HEK293 (cell line): ENCODE measurements at regions not wholly inside any gene's neighbourhood (a gene's known extent, or its start where the extent isn't known, plus 50 kb on each side); places are given as distances from the start of the nearest gene placed in this dataset.

Source experiments
- CTCF ChIA-PET: fragments of 350-600 bp; formaldehyde crosslinking; extraction: SDS; loops from one replicate; lab custom pipeline; 2021; ENCODE audit warnings: antibody characterized with exemption; lab: Yijun Ruan, JAX
- POLR2A ChIA-PET: fragments of 300-600 bp; formaldehyde crosslinking; extraction: SDS; loops from one replicate; lab custom pipeline; 2020; ENCODE audit warnings: antibody characterized with exemption, inconsistent platforms; lab: Yijun Ruan, JAX
- H3K27ac ChIP-seq: fragments of 200-500 bp; sonication (Bioruptor generic); 2 replicates; pipeline ENCODE4 v1.5.1; 2014; ENCODE audit warnings: low read depth, low read length, control low read depth, inconsistent platforms; ENCODE audit errors: extremely low read depth
- H3K36me3 ChIP-seq, 2 experiments: fragments of 200-500 bp in 1 of 2; sonication (Bioruptor generic) in 1 of 2; 1 replicate in 1 of 2; 2 replicates in 1 of 2; pipeline ENCODE4 v1.5.1; 2014 to 2017; ENCODE audit warnings: inconsistent platforms in 2 of 2, low read length in 2 of 2; ENCODE audit not compliant: control insufficient read depth in 2 of 2, insufficient read depth in 1 of 2
- H3K4me1 ChIP-seq: fragments of 200-500 bp; sonication (Bioruptor generic); 2 replicates; pipeline ENCODE4 v1.5.1; 2014; ENCODE audit warnings: mild to moderate bottlenecking, low read length, inconsistent platforms; ENCODE audit not compliant: control insufficient read depth, insufficient read depth
- H3K4me3 ChIP-seq: 2 replicates; pipeline ENCODE4 v1.5.1; 2011; ENCODE audit warnings: low read depth, mild to moderate bottlenecking, control low read depth, low read length, moderate library complexity
- H3K9me3 ChIP-seq: fragments of 200-500 bp; sonication (Bioruptor generic); 2 replicates; pipeline ENCODE4 v1.5.1; 2014; ENCODE audit warnings: low read depth, low read length, inconsistent platforms; ENCODE audit not compliant: control insufficient read depth, insufficient read depth
- BCL11A ChIP-seq: fragments of 450-650 bp; formaldehyde crosslinking; IDR thresholded peaks from 2 replicates; pipeline ENCODE4 v1.5.1; 2016; ENCODE audit warnings: low read depth, missing biosample characterization, missing genetic modification characterization
- GLIS2 ChIP-seq: fragments of 450-650 bp; formaldehyde crosslinking; IDR thresholded peaks from 2 replicates; pipeline ENCODE4 v1.5.1; 2016; ENCODE audit warnings: missing biosample characterization, missing genetic modification characterization
- KLF10 ChIP-seq: fragments of 450-650 bp; IDR thresholded peaks from 2 replicates; pipeline ENCODE4 v1.5.1; 2018; ENCODE audit warnings: missing biosample characterization, mild to moderate bottlenecking, missing genetic modification characterization
- OVOL3 ChIP-seq: fragments of 450-650 bp; formaldehyde crosslinking; IDR thresholded peaks from 2 replicates; pipeline ENCODE4 v1.5.1; 2016; ENCODE audit warnings: missing biosample characterization, missing genetic modification characterization
- ZNF16 ChIP-seq: fragments of 450-650 bp; formaldehyde crosslinking; IDR thresholded peaks from 2 replicates; pipeline ENCODE4 v1.5.1; 2016; ENCODE audit warnings: low read depth, missing biosample characterization, missing genetic modification characterization
- ZNF184 ChIP-seq: fragments of 450-650 bp; IDR thresholded peaks from 2 replicates; pipeline ENCODE4 v1.5.1; 2018; ENCODE audit warnings: missing biosample characterization, mild to moderate bottlenecking, missing genetic modification characterization
- ZNF24 ChIP-seq: fragments of 450-650 bp; formaldehyde crosslinking; IDR thresholded peaks from 2 replicates; pipeline ENCODE4 v1.5.1; 2016; ENCODE audit warnings: missing biosample characterization, missing genetic modification characterization
- ZNF335 ChIP-seq: fragments of 450-650 bp; formaldehyde crosslinking; conservative IDR thresholded peaks from 2 replicates; pipeline ENCODE4 v1.5.1; 2016; ENCODE audit warnings: missing biosample characterization, missing genetic modification characterization
- ZNF404 ChIP-seq: fragments of 450-650 bp; formaldehyde crosslinking; IDR thresholded peaks from 2 replicates; pipeline ENCODE4 v1.5.1; 2017; ENCODE audit warnings: missing biosample characterization, missing genetic modification characterization
- ZNF416 ChIP-seq: fragments of 450-650 bp; formaldehyde crosslinking; IDR thresholded peaks from 2 replicates; pipeline ENCODE4 v1.5.1; 2016; ENCODE audit warnings: missing biosample characterization, missing genetic modification characterization
- ZNF473 ChIP-seq: fragments of 450-650 bp; formaldehyde crosslinking; IDR thresholded peaks from 2 replicates; pipeline ENCODE4 v1.5.1; 2017; ENCODE audit warnings: missing biosample characterization, missing genetic modification characterization
- ZNF501 ChIP-seq: fragments of 450-650 bp; formaldehyde crosslinking; IDR thresholded peaks from 2 replicates; pipeline ENCODE4 v1.5.1; 2016; ENCODE audit warnings: missing biosample characterization, missing genetic modification characterization
- ZNF610 ChIP-seq: fragments of 450-650 bp; formaldehyde crosslinking; IDR thresholded peaks from 2 replicates; pipeline ENCODE4 v1.5.1; 2016; ENCODE audit warnings: missing biosample characterization, missing genetic modification characterization, borderline replicate concordance
- ZNF626 ChIP-seq: fragments of 450-650 bp; sonication (Bioruptor Pico); formaldehyde crosslinking; IDR thresholded peaks from 2 replicates; pipeline ENCODE4 v1.5.1; 2018; ENCODE audit warnings: missing biosample characterization, missing genetic modification characterization, inconsistent platforms
- ZNF654 ChIP-seq: fragments of 450-650 bp; formaldehyde crosslinking; IDR thresholded peaks from 2 replicates; pipeline ENCODE4 v1.5.1; 2016; ENCODE audit warnings: low read depth, missing biosample characterization, missing genetic modification characterization
- ZNF701 ChIP-seq: fragments of 450-650 bp; formaldehyde crosslinking; IDR thresholded peaks from 2 replicates; pipeline ENCODE4 v1.5.1; 2016; ENCODE audit warnings: missing biosample characterization, missing genetic modification characterization
- ZNF777 ChIP-seq: fragments of 450-650 bp; formaldehyde crosslinking; IDR thresholded peaks from 2 replicates; pipeline ENCODE4 v1.5.1; 2017; ENCODE audit warnings: missing biosample characterization, missing genetic modification characterization, borderline replicate concordance
- ZNF785 ChIP-seq: fragments of 450-650 bp; formaldehyde crosslinking; IDR thresholded peaks from 2 replicates; pipeline ENCODE4 v1.5.1; 2016; ENCODE audit warnings: missing biosample characterization, missing genetic modification characterization
- ZSCAN23 ChIP-seq: fragments of 450-650 bp; formaldehyde crosslinking; IDR thresholded peaks from 2 replicates; pipeline ENCODE4 v1.5.1; 2016; ENCODE audit warnings: missing biosample characterization, missing genetic modification characterization
- TF ChIP-seq, protein P1 (sequence below): fragments of 450-650 bp; formaldehyde crosslinking; IDR thresholded peaks from 2 replicates; pipeline ENCODE4 v1.5.1; 2016; ENCODE audit warnings: missing biosample characterization, missing genetic modification characterization
- TF ChIP-seq, protein P2 (sequence below): fragments of 450-650 bp; formaldehyde crosslinking; IDR thresholded peaks from 2 replicates; pipeline ENCODE4 v1.5.1; 2016; ENCODE audit warnings: missing biosample characterization, missing genetic modification characterization
- TF ChIP-seq, protein P3 (sequence below): fragments of 450-650 bp; formaldehyde crosslinking; IDR thresholded peaks from 2 replicates; pipeline ENCODE4 v1.5.1; 2016; ENCODE audit warnings: missing biosample characterization, missing genetic modification characterization
- TF ChIP-seq, protein P4 (sequence below): fragments of 450-650 bp; formaldehyde crosslinking; IDR thresholded peaks from 2 replicates; pipeline ENCODE4 v1.5.1; 2016; ENCODE audit warnings: missing biosample characterization, missing genetic modification characterization
- TF ChIP-seq, protein P5 (sequence below): fragments of 450-650 bp; formaldehyde crosslinking; IDR thresholded peaks from 2 replicates; pipeline ENCODE4 v1.5.1; 2017; ENCODE audit warnings: missing biosample characterization, missing genetic modification characterization

DNA sequence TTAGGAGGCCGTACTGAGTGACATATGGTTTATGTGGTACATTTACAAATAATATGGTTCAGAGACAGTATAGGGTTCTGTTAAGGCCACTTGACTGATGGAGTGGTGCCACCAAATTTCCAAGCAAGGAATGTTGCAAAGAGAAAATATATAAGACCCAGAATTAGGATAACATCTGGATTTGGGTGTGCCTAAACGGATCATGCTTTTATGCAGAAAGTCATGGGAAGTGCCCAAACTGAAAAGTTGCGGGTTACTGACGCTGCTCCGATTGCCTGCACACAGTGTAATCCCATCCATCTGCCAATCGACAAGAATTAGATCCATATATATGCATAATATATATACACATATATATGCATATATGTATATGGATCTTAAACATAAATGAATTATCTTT, 138.4 kb upstream of the DCN start:
- ChIA-PET CTCF (no interaction called here), POLR2A (no interaction called here)
- no peak overlapping the region for H3K4me3 ChIP-seq
- no peaks in the 10 kb centered on the region for H3K4me1 ChIP-seq
- H3K36me3 ChIP-seq = no peaks in the 10 kb centered on the region
- H3K27ac ChIP-seq = no peak overlapping the region
- H3K9me3 ChIP-seq = no peaks in the 10 kb centered on the region
- TF ChIP-seq, protein P1, sequence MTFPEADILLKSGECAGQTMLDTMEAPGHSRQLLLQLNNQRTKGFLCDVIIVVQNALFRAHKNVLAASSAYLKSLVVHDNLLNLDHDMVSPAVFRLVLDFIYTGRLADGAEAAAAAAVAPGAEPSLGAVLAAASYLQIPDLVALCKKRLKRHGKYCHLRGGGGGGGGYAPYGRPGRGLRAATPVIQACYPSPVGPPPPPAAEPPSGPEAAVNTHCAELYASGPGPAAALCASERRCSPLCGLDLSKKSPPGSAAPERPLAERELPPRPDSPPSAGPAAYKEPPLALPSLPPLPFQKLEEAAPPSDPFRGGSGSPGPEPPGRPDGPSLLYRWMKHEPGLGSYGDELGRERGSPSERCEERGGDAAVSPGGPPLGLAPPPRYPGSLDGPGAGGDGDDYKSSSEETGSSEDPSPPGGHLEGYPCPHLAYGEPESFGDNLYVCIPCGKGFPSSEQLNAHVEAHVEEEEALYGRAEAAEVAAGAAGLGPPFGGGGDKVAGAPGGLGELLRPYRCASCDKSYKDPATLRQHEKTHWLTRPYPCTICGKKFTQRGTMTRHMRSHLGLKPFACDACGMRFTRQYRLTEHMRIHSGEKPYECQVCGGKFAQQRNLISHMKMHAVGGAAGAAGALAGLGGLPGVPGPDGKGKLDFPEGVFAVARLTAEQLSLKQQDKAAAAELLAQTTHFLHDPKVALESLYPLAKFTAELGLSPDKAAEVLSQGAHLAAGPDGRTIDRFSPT (tag by site-specific recombination) = no peak
- TF ChIP-seq ZNF416 (tag by site-specific recombination) (no peak), ZNF626 (tag by site-specific recombination) (no peak), ZNF785 (no peak), ZNF16 (tag by site-specific recombination) (no peak), BCL11A (tag by site-specific recombination) (no peak), ZNF654 (tag by site-specific recombination) (no peak), ZNF404 (tag by site-specific recombination) (no peak), ZNF777 (tag by site-specific recombination) (no peak), ZNF335 (no peak), ZNF610 (tag by site-specific recombination) (no peak), ZSCAN23 (tag by site-specific recombination) (no peak)
- TF ChIP-seq, protein P2, sequence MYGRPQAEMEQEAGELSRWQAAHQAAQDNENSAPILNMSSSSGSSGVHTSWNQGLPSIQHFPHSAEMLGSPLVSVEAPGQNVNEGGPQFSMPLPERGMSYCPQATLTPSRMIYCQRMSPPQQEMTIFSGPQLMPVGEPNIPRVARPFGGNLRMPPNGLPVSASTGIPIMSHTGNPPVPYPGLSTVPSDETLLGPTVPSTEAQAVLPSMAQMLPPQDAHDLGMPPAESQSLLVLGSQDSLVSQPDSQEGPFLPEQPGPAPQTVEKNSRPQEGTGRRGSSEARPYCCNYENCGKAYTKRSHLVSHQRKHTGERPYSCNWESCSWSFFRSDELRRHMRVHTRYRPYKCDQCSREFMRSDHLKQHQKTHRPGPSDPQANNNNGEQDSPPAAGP = no peak
- TF ChIP-seq, protein P3, sequence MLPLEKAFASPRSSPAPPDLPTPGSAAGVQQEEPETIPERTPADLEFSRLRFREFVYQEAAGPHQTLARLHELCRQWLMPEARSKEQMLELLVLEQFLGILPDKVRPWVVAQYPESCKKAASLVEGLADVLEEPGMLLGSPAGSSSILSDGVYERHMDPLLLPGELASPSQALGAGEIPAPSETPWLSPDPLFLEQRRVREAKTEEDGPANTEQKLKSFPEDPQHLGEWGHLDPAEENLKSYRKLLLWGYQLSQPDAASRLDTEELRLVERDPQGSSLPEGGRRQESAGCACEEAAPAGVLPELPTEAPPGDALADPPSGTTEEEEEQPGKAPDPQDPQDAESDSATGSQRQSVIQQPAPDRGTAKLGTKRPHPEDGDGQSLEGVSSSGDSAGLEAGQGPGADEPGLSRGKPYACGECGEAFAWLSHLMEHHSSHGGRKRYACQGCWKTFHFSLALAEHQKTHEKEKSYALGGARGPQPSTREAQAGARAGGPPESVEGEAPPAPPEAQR (tag by site-specific recombination) = no peak

DNA sequence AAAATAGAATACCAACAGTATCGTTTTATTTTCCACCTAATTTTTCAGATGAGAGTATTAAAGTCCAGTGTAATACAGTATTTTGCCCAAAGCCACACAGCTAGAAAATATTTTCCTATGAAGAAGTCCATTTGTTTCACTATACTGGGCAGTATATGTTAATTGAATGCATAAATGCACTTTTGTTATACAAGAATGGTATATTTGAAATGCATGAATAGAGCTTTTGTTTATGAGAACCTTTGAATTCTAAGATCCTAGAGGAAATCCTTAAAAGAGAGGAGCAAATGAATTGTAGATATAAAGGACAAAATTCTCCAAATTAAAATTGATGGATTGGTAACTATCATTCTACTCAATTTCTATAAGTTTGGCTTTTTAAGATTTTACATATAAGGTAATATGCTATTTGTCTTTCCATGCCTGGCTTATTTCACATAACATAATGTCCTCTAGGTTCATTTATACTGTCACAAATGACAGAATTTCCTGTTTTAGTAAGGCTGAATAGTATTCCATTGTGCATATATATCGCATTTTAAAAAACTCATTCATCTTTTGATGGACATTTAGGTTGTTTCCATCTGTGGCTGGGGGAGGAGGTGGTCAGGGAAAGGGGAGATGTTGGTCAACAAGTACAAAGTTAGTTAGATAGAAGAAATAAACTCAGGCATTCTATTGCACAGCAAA, 136.6 kb upstream of the DCN start:
- POLR2A ChIA-PET = no interaction called here
- Histone ChIP-seq H3K4me1 (no peaks in the 10 kb centered on the region), H3K36me3 (no peaks in the 10 kb centered on the region), H3K4me3 (no peak overlapping the region), H3K9me3 (no peaks in the 10 kb centered on the region), H3K27ac (no peak overlapping the region)
- TF ChIP-seq KLF10 (tag by site-specific recombination) (no peak), ZNF184 (tag by site-specific recombination) (no peak)
- CTCF ChIA-PET = no interaction called here

DNA sequence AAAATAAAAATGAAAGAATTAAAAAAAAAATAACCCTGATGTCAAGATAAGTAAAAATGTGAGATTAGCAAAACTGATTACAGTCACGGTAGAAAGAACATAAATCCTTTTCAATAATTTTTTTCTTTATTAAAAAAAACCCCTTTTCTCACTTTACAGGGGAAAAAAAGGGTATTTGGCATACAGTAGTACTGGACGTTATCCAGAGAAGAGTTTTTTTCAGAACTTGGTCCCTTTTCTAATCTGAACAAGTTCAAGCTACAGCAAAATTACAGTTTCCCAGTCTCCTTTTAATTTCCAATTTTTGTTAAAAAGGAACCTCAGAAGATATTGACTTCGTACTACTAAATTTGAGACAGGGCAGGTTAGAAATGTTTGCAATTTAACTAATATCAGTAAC, 134.7 kb upstream of the DCN start:
- Histone ChIP-seq H3K4me3 (no peak overlapping the region), H3K9me3 (no peaks in the 10 kb centered on the region), H3K27ac (no peak overlapping the region), H3K36me3 (no peaks in the 10 kb centered on the region), H3K4me1 (no peaks in the 10 kb centered on the region)
- CTCF ChIA-PET = interaction anchor here (0.7 to 1.2 kb wide), 2 partner anchors 8 to 9 kb away, joined by 4 read pairs; no protein-coding TSS in a partner anchor
- POLR2A ChIA-PET = no interaction called here
- TF ChIP-seq ZNF501 (tag by site-specific recombination) = no peak
- TF ChIP-seq, protein P4, sequence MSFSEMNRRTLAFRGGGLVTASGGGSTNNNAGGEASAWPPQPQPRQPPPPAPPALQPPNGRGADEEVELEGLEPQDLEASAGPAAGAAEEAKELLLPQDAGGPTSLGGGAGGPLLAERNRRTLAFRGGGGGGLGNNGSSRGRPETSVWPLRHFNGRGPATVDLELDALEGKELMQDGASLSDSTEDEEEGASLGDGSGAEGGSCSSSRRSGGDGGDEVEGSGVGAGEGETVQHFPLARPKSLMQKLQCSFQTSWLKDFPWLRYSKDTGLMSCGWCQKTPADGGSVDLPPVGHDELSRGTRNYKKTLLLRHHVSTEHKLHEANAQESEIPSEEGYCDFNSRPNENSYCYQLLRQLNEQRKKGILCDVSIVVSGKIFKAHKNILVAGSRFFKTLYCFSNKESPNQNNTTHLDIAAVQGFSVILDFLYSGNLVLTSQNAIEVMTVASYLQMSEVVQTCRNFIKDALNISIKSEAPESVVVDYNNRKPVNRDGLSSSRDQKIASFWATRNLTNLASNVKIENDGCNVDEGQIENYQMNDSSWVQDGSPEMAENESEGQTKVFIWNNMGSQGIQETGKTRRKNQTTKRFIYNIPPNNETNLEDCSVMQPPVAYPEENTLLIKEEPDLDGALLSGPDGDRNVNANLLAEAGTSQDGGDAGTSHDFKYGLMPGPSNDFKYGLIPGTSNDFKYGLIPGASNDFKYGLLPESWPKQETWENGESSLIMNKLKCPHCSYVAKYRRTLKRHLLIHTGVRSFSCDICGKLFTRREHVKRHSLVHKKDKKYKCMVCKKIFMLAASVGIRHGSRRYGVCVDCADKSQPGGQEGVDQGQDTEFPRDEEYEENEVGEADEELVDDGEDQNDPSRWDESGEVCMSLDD (tag by site-specific recombination) = no peak
- no peak for TF ChIP-seq ZNF701 (tag by site-specific recombination)
- TF ChIP-seq ZNF473 (tag by site-specific recombination) = no peak
- TF ChIP-seq ZNF24 (tag by site-specific recombination) = no peak
- TF ChIP-seq OVOL3 (tag by site-specific recombination) = no peak
- no peak for TF ChIP-seq ZNF184 (tag by site-specific recombination)
- no peak for TF ChIP-seq GLIS2
- TF ChIP-seq, protein P5, sequence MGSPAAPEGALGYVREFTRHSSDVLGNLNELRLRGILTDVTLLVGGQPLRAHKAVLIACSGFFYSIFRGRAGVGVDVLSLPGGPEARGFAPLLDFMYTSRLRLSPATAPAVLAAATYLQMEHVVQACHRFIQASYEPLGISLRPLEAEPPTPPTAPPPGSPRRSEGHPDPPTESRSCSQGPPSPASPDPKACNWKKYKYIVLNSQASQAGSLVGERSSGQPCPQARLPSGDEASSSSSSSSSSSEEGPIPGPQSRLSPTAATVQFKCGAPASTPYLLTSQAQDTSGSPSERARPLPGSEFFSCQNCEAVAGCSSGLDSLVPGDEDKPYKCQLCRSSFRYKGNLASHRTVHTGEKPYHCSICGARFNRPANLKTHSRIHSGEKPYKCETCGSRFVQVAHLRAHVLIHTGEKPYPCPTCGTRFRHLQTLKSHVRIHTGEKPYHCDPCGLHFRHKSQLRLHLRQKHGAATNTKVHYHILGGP (tag by site-specific recombination) = no peak
